Heart right ventricle (tissue), 16 donors: ENCODE measurements at regions not wholly inside any gene's neighbourhood (a gene's known extent, or its start where the extent isn't known, plus 50 kb on each side); places are given as distances from the start of the nearest gene placed in this dataset.
A peak's percentile ranks its signal among the peaks of the same experiment; 100 is the strongest.

ENCODE experiments used
- ATAC-seq, 8 donors: fragments of 200-7000 bp; cut with Tn5 transposase; one replicate each; pipeline ENCODE4 v1.9.1; 2020; ENCODE audit warnings: mild to moderate bottlenecking in 8 of 8, moderate library complexity in 8 of 8, moderate number of reproducible peaks in 1 of 8
- DNase-seq, 2 donors: peaks; one replicate each; pipeline ENCODE4 v3.0.0-alpha.2; 2020
- H3K27ac ChIP-seq, 10 donors: fragments of 200-600 bp; sonication (generic) in 2 of 10; one replicate each; pipeline versions ENCODE4 v1.5.0 to v1.8.0; 2020 to 2022; ENCODE audit warnings: mild to moderate bottlenecking in 3 of 10
- H3K27me3 ChIP-seq, 7 donors: fragments of 200-600 bp; one replicate each; pipeline ENCODE4 v1.8.0; 2021 to 2022; ENCODE audit warnings: mild to moderate bottlenecking in 2 of 7
- H3K36me3 ChIP-seq, 9 donors: fragments of 200-600 bp; sonication (generic) in 1 of 9; one replicate each; pipeline versions ENCODE4 v1.5.0 to v1.8.0; 2020 to 2022; ENCODE audit warnings: mild to moderate bottlenecking in 2 of 9
- H3K4me1 ChIP-seq, 9 donors: fragments of 200-600 bp; sonication (generic) in 1 of 9; one replicate each; pipeline versions ENCODE4 v1.5.0 to v1.8.0; 2020 to 2022; ENCODE audit warnings: mild to moderate bottlenecking in 4 of 9
- H3K4me3 ChIP-seq, 10 donors: fragments of 200-600 bp; sonication (generic) in 2 of 10; one replicate each; pipeline versions ENCODE4 v1.5.0 to v1.8.0; 2020 to 2022; ENCODE audit warnings: mild to moderate bottlenecking in 7 of 10, moderate library complexity in 2 of 10
- H3K9me3 ChIP-seq, 11 donors: fragments of 200-600 bp in 10 of 11; sonication (generic) in 2 of 11; one replicate each; pipeline versions ENCODE4 v1.5.0 to v1.8.0; 2013 to 2022; ENCODE audit warnings: mild to moderate bottlenecking in 2 of 11, control low read depth in 1 of 11, moderate library complexity in 1 of 11
- CTCF ChIP-seq, 9 donors: fragments of 200-600 bp; sonication (generic) in 2 of 9; IDR thresholded peaks; one replicate each; pipeline versions ENCODE4 v1.5.0 to v1.8.0; 2021 to 2022; ENCODE audit warnings: antibody characterized with exemption in 9 of 9, mild to moderate bottlenecking in 5 of 9, moderate library complexity in 1 of 9
- WGBS, 2 donors: extraction: QIAGEN DNeasy Blood & Tissue Kit; methylation state at CpG; one replicate each; pipeline ENCODE4 v1.1.7; 2013; ENCODE audit warnings: inconsistent platforms in 1 of 2; 5-methylcytosine and 5-hydroxymethylcytosine counted together
- intact Hi-C, 10 donors: fragments of 100-400 bp; cut with DNase I; formaldehyde crosslinking; loops; one replicate each; pipeline versions ENCODE4 v1.11.1 to v1.14.2; 2022
- donor health status: Arrhythmogenic right ventricular cardiomyopathy.
- donor health status: ischemic (EF 13 %, LVEDD 7.1; RV severe dilation, severe dysfunction).
- donor health status: healthy with polysubstance abuse.
- donor health status: DM: no; HTN: yes; CAD: no.
- donor health status: DM: no; HTN: no; CAD: no.
- donor health status: ischemic (EF 25% LVEDD 6.9; RV normal size, moderate dysfunction).
- donor health status: ischemic (EF 25% LVEDD 5.7; RV mildly dilated, moderate dysfunction).
- donor health status: healthy.
- donor health status: DM: yes; HTN: yes; CAD: no.
- donor health status: Ischemic cardiomyopathy.
- donor health status: ischemic (EF 35%, LVEDD 5.7; RV mildly dilated, moderate dysfunction).
- donor health status: nonischemic (EF 11% LVEDD 7.7; RV severe dilation, severe dysfunction).
- donor health status: DM: yes; HTN: yes; CAD: no.
- donor health status: PGD.
- donor health status: ischemic (EF 29% LVEDD 5.4; RV normal size, mild dysfunction).
- donor health status: nonischemic (EF 23%, LVEDD 6.1; RV moderate dilation, normal function).

- intact Hi-C loops = no loop called here
- 78 to 88% methylated on average over 11 of the region's 11 CpGs for WGBS, 2 donors
- no peak for DNase-seq
- Histone ChIP-seq H3K36me3 (no peaks in the 10 kb centered on the region), H3K4me3 (no peak overlapping the region), H3K27me3 (no peaks in the 10 kb centered on the region), H3K9me3 (no peaks in the 10 kb centered on the region), H3K27ac (no peak overlapping the region), H3K4me1 (peaks cover 0 to 37% (median 1%) of the 10 kb centered on the region in 9 donors)
- ATAC-seq = peak in 2 of 8 donors; percentile 45 to 60
- peak in 1 of 9 donors; percentile 9 for TF ChIP-seq CTCF (IDR thresholded peaks at IDR 0.05)
Measured at GRCh38 chr3:59423707-59424106, 373.9 kb upstream of the CFAP20DC start.

- no peak for TF ChIP-seq CTCF (IDR thresholded peaks at IDR 0.05)
- 74 to 76% methylated on average over 4 of the region's 4 CpGs for WGBS, 2 donors
Measured at GRCh38 chr3:59422312-59422711, 372.5 kb upstream of the CFAP20DC start.

GRCh38 chr3:59418836-59419235 is 369.0 kb upstream of the CFAP20DC start:
- DNase-seq (no peak), ATAC-seq (peak in 6 of 8 donors; percentile 54 to 90 (median 70))
- H3K4me1 ChIP-seq = peaks cover 0 to 12% (median 3%) of the 10 kb centered on the region in 9 donors
- TF ChIP-seq CTCF (IDR thresholded peaks at IDR 0.05) = no peak
- H3K36me3 ChIP-seq = no peaks in the 10 kb centered on the region
- no peaks in the 10 kb centered on the region for H3K27me3 ChIP-seq
- H3K4me3 ChIP-seq = no peak overlapping the region
- no peak overlapping the region for H3K27ac ChIP-seq
- 23 to 28% methylated on average over 4 of the region's 4 CpGs for WGBS, 2 donors
- intact Hi-C loops = no loop called here
- no peaks in the 10 kb centered on the region for H3K9me3 ChIP-seq

More at GRCh38 chr3:59422312-59422711, 372.5 kb upstream of the CFAP20DC start:
- Histone ChIP-seq H3K4me1 (peaks cover 0 to 34% (median 5%) of the 10 kb centered on the region in 9 donors), H3K9me3 (no peaks in the 10 kb centered on the region), H3K4me3 (no peak overlapping the region), H3K27me3 (no peaks in the 10 kb centered on the region), H3K27ac (no peak overlapping the region), H3K36me3 (no peaks in the 10 kb centered on the region)
- intact Hi-C loops = no loop called here
- ATAC-seq (no peak), DNase-seq (no peak)

GRCh38 chr3:59412516-59412915 is 362.7 kb upstream of the CFAP20DC start:
- DNase-seq (no peak), ATAC-seq (no peak)
- H3K27me3 ChIP-seq = no peaks in the 10 kb centered on the region
- no peak for TF ChIP-seq CTCF (IDR thresholded peaks at IDR 0.05)
- no peak overlapping the region for H3K27ac ChIP-seq
- no peaks in the 10 kb centered on the region for H3K9me3 ChIP-seq
- WGBS, 2 donors = 73 to 83% methylated on average over 5 of the region's 5 CpGs
- H3K4me3 ChIP-seq = no peak overlapping the region
- no peaks in the 10 kb centered on the region for H3K4me1 ChIP-seq
- no peaks in the 10 kb centered on the region for H3K36me3 ChIP-seq
- intact Hi-C loops = no loop called here
